HG02588 (cell line): ENCODE measurements at regions not wholly inside any gene's neighbourhood (a gene's known extent, or its start where the extent isn't known, plus 50 kb on each side); places are given as distances from the start of the nearest gene placed in this dataset.
A peak's percentile ranks its signal among the peaks of the same experiment; 100 is the strongest.

Source experiments
- ATAC-seq: cut with Tn5 transposase; IDR thresholded peaks from one replicate; pipeline ENCODE4 v1.9.1; 2021; ENCODE audit warnings: mild to moderate bottlenecking, moderate library complexity; ENCODE audit not compliant: unreplicated experiment

DNA sequence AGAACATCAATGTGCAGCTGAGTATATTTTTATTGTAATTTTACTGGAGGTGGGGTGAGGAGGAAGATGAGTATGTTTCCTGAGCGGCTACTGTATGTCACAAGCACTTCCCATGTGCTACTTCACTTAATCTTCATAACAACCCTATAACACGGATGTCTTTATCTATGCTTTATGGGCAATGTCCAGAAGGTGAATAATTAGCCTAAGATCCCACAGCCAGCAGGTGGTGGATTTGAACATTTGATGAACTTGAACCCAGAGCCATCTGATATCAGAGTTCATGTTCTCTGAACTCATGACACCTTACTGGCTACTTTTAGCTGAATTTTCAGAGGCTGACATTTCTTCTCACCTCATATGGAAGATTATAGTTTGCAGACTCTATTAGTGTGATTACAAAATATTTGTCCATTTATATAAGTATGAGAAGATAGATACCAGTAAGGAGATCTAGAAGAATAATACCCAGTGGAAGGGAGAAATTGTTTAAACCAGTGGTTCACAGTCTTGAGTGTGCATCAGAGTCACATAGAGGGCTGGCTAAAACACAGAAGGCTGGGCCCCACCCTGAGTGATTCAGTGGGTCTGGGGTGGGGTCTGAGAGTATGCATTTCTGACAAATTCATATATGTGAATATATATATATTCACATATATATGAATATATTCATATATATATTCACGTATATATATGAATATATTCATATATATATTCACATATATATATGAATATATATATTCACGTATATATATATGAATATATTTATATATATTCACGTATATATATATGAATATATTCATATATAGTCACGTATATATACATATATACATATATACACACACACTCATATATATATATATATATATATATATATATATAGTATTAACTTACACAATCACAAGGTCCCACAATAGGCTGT is 164.4 kb upstream of the NR3C1 start:
- ATAC-seq, result no peak

- ATAC-seq, result no peak
Observed at GRCh38 chr5:143566139-143566538, 162.7 kb upstream of the NR3C1 start.

DNA sequence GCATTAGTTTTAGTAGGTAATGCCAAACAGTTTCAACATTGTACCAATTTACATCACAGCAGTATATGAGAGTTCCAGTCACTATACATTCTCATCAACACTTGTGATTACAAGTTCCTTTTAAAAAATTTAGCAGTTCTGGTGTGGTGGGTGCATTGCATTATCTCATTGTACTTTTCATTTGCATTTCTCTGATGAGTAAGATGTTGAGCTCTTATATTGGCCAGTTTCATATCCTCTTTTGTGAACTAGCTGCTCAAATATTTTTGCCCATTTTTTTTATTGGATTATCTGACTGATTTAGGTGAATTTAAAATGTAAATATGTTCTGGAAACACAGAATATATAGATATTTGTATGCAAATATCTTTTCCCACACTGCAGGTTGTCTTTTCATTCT is 160.9 kb upstream of the NR3C1 start:
- peak; percentile 99 for ATAC-seq

DNA sequence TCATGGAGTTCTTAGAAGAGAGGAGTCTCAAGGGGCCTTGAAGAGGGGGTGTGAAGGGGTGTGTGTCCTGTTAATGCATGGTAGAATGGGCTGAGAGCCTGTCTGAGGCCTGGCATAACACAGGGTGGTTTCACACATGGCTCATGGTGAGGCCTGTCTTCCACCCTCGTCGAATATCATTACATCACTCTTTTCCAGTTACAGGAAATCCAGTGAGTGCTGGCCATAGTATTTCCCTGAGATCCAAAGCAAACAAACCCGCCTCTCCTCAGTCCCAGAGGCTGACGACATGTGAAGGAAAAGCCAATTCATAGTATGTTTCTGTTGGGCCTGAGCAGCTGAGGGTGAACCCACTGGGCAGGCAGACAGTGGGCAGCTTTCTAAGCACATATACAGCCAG is 159.4 kb upstream of the NR3C1 start:
- ATAC-seq, result no peak

GRCh38 chr5:143561219-143561618 is 157.7 kb upstream of the NR3C1 start:
- ATAC-seq, result no peak

GRCh38 chr5:143560378-143560777 is 156.9 kb upstream of the NR3C1 start:
- ATAC-seq, result no peak

DNA sequence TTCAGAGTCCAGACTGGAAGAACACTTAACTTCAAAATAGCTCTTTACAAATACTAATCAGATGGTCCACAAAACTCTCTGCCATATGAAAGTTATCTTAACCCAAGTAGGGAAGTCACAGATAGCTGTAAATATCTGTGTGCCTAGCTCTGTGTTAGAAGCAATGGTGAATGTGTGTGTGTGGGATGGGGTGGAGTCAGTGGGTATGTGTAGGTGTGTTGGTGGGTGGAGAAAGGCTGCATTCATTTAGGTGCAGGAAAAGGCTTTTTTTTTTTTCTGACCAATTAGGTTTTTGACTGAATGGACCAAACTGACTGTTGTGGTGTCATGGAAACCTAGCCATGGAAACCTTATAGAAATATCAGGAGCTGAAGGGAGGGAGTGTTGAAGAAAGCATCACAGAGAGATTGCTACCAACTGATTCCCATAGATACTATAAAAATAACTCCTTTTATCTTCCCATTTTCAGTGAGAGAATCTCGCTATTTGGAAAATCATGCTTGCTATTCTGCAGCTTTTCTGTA is 156.2 kb upstream of the NR3C1 start:
- ATAC-seq, result no peak

DNA sequence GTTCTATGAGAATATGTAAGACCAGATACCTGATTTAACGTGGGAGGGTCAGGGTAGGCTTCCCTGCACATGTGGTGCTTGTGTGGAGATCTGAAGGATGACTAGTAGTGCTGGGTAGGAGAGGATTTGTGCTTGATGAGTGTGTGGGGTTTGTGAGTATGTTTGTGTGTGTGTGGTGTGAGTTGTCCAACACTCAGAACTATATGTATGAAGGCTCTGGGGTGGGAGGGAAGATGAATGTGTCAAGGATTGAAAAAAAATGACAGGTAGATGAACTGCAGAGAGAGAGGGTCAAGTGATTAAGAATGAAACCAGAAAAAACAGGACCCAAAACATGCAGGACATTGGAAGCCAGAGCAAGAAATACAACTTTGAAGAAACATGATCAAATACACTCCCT is 154.6 kb upstream of the NR3C1 start:
- ATAC-seq, result no peak

GRCh38 chr5:143557061-143557818 is 153.8 kb upstream of the NR3C1 start:
- ATAC-seq, result no peak

GRCh38 chr5:143554918-143555477 is 151.5 kb upstream of the NR3C1 start:
- no peak for ATAC-seq

DNA sequence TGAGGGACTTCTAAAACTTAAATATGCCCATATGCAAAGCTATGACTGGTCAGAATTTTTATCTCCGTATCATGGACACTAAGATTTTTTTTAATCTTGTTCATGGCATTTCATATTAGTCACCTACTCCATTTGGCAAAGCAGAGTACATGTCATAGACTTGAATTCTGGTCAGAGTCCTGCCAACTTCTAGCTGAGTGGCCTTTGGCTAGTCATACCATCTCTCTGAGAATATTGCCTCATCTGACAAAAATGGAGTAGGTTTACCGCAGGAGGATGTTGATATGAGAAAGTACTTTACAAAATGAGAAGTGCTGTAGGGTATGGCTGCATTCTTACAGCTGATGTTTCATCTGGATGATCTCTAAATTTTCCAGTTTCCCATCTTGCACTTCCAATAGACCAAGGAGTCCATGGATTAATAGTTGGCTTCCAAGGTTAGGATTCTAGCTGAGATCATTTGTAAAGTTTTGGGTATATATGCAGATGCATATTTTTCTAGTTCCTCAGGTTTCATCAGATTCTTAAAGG is 150.8 kb upstream of the NR3C1 start:
- ATAC-seq, result no peak

DNA sequence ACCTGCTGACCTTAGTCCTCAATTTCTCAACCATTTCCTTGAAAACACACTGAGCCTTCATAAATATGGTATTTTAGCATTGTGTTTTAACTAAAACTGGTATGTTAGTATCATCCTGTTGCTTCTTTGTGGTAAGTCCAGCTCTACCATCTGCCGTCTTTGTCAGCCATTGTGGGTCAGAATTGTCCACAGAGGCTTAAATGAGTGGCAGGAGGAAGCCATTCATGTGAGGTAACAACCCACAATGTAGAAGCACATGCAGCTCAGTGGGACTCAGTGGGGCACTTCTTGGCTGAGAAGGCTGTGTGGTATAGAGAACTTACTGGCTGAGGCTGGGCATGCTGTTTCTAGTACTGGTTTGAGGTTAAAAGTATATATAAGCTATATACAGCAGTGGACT is 149.2 kb upstream of the NR3C1 start:
- ATAC-seq, result no peak

GRCh38 chr5:143551820-143552251 is 148.3 kb upstream of the NR3C1 start:
- ATAC-seq, result no peak

DNA sequence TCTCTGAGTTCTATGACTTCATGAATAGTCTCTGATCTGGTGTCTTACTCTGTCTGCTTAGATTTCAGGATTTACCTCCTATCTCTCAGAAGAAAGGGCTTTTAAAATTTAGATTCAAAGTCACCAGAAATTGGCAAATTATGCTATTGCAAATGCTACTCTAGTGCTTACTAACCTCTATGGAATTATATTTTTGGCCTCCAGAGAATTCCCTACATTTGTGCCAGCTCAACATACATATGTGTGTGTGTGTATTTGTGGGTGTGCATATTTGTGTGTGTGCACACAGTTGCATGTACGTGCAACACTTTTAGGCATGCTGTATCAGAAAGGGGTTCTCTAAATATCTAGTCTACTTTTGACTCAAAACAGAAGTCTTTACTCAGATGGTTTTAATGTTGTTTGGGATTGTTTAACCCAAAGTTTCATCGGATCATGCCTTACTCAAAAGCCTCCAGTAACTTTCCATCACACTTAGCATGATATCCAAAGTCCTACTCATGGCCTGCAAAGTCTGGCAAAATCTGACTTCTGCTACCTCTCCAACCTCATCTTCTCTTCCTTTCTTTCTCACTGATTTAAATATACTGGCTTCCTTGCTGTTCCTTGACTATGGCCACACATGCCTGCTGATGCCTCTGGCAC is 147.6 kb upstream of the NR3C1 start:
- no peak for ATAC-seq

- ATAC-seq, result no peak
Observed at GRCh38 chr5:143547342-143547741, 143.9 kb upstream of the NR3C1 start.

DNA sequence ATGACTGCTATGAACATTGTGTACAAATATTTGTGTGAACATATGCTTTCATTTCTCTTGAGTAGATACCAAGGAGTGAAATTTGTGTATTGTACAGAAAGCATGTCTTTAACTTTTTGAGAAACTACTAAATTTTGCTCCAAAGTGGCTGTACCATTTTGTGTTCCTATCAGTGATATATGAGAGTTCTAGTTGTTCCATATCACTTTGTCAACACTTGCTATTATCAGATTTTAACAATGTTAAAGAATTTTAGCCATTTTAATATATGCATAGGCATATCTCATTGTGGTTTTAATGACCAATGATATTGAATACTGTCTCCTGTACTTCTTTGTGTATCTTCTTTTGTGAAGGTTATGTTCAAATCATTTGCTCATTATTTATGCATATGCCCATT is 142.9 kb upstream of the NR3C1 start:
- ATAC-seq, result no peak

GRCh38 chr5:143544606-143545005 is 141.1 kb upstream of the NR3C1 start:
- ATAC-seq, result no peak

DNA sequence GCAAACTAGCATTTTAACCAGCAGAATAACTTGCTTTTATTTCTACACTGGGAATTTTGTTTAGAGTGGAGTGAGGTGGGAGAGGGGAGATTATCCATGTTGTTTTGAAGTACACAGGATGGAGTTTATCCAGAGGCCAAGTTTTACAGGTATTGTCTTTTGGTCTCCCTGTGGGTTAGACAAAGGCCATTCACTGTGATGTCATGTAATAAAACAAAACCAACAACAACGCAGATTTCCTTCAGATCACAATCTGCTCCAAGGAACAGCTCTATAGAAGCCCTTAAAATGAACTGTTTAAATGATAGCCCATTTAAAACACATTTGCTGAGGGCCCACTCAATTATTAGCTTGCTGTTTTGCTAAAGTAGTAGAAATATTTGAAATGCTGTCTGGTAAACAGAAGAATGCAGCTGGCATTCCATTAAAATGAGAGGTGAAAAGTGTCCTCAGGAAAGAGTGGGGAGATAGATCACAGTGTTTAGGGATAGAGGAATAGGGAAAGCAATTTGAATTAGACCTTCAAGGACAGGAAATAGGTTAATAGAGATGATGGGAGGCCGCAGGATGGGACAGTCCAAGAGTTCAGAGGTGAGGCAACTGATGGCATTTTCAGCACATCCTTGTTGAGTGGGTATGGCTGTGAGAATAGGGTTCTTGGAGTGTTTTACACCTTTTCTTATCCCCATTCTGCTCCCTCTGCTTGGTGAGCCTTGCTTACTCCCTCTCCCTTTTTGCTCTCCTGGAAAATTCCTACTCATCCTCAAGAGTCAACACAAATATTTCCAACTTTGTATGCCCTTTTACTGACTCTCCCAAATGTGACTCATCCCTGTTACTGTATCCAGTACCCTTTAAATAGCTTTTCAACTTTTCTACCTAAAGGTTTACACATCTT is 140.1 kb upstream of the NR3C1 start:
- ATAC-seq, result no peak

DNA sequence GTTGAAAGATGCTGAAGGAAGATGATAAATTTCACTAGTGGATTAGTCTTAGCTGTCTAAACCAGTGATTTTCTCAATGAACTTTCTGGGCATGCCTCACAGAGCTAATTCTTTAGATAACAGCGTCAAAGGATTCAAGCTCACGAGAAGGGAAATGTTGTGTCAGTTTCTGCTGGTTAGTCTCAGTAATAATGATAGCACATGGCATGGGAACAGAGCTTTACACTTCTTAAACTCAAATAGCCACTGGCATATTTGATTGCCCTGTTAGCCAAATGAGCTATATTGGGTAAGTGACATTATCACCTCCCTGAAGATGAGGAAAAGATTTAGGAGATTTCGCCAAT is 139.3 kb upstream of the NR3C1 start:
- no peak for ATAC-seq
